ENCODE measurements at regions not wholly inside any gene's neighbourhood (a gene's known extent, or its start where the extent isn't known, plus 50 kb on each side); places are given as distances from the start of the nearest gene placed in this dataset.

- no peak for FAIRE-seq
- ATAC-seq, result no peak
Observed at GRCh38 chr20:24131281-24131680, 142.7 kb upstream of the GGTLC1 start.

More at GRCh38 chr20:24131281-24131680, 142.7 kb upstream of the GGTLC1 start:
- Histone ChIP-seq H2AFZ (ENCODE audit: low read depth, low read length) (no peak overlapping the region), H3K36me3 (ENCODE audit: control insufficient read depth, insufficient read depth, low read length) (no peaks in the 10 kb centered on the region), H3K27ac (ENCODE audit: extremely low read depth, low read depth, low read length) (no peak overlapping the region), H3K27me3 (ENCODE audit: control insufficient read depth in 2 of 2, insufficient read depth in 2 of 2, low read length in 2 of 2) (0 out of 5 replicates have a peak, but pooled peaks cover 0 to 2% of the 10 kb centered on the region in 2 experiments), H3K9me1 (ENCODE audit: control insufficient read depth, insufficient read depth, low read length) (no peaks in the 10 kb centered on the region), H3K4me3 (no peak overlapping the region), H3K79me2 (ENCODE audit: control insufficient read depth, insufficient read depth, low read length) (no peaks in the 10 kb centered on the region), H3K4me1 (replicated peaks in 1 of 2; ENCODE audit: control insufficient read depth in 2 of 2, insufficient read depth in 2 of 2, low read length in 2 of 2) (no peaks in the 10 kb centered on the region), H3K9ac (ENCODE audit: insufficient read depth in 1 of 2, low read depth in 2 of 2, low read length in 2 of 2) (no peak overlapping the region), H4K20me1 (replicated peaks; ENCODE audit: control insufficient read depth, insufficient read depth, low read length) (no peaks in the 10 kb centered on the region), H3K4me2 (ENCODE audit: insufficient read depth, low read length) (no peak overlapping the region), H3K9me3 (replicated peaks; ENCODE audit: control insufficient read depth, insufficient read depth, low read depth, low read length) (no peaks in the 10 kb centered on the region)
- TF ChIP-seq ZNF76 (CRISPR knock-in tag; IDR thresholded peaks at IDR 0.05; ENCODE audit: borderline replicate concordance), result no peak
- no peak for TF ChIP-seq ZNF449 (CRISPR knock-in tag; IDR thresholded peaks at IDR 0.05)
- TF ChIP-seq SAFB (IDR thresholded peaks at IDR 0.05; ENCODE audit: borderline replicate concordance, low read depth, low read length), result no peak
- no peak for TF ChIP-seq IRF1 (CRISPR knock-in tag; IDR thresholded peaks at IDR 0.05; ENCODE audit: borderline replicate concordance)
- no peak for TF ChIP-seq UBTF (IDR thresholded peaks at IDR 0.05; ENCODE audit: borderline replicate concordance in 1 of 2, low read depth in 2 of 2, low read length in 2 of 2)
- no peak for TF ChIP-seq ZNF561 (CRISPR knock-in tag; conservative IDR thresholded peaks at IDR 0.05)
- no peak for TF ChIP-seq SIN3B (IDR thresholded peaks at IDR 0.05; ENCODE audit: low read depth)
- TF ChIP-seq ZBTB43 (CRISPR knock-in tag; IDR thresholded peaks at IDR 0.05), result no peak
- no peak for TF ChIP-seq MAX (CRISPR knock-in tag; IDR thresholded peaks at IDR 0.05)
- TF ChIP-seq TFAM (CRISPR knock-in tag; conservative IDR thresholded peaks at IDR 0.05), result no peak
- TF ChIP-seq KDM1A (IDR thresholded peaks at IDR 0.05), result no peak
- TF ChIP-seq FOXP4 (CRISPR knock-in tag; IDR thresholded peaks at IDR 0.05; ENCODE audit: borderline replicate concordance), result no peak
- TF ChIP-seq ZSCAN29 (IDR thresholded peaks at IDR 0.05), result no peak
- in situ Hi-C loops (cut with MboI) (no loop called here), intact Hi-C loops (cut with micrococcal nuclease) (no loop called here)
- DNase-seq (ENCODE audit: extremely low read depth in 1 of 4, low spot score in 3 of 4), result no peak
- BruUV-seq (replicated peaks), result no TSS peak
- 0% methylated on average over 3 of the region's 4 CpGs for WGBS (ENCODE audit: insufficient coverage, low coverage, missing lambda C conversion rate)
- ChIA-PET POLR2A (no interaction called here), CTCF (ENCODE audit: low intra/inter-chr PET ratio) (no interaction called here)

Data from K562 (cell line).